Body of pancreas (tissue), 4 donors: ENCODE measurements at regions not wholly inside any gene's neighbourhood (a gene's known extent, or its start where the extent isn't known, plus 50 kb on each side); places are given as distances from the start of the nearest gene placed in this dataset.

ENCODE experiments used
- ATAC-seq: fragments of 150-250 bp; one replicate; pipeline ENCODE4 v1.9.1; 2016
- DNase-seq, 4 donors: peaks; one replicate each; pipeline ENCODE4 v3.0.0-alpha.2; 2019
- H3K27ac ChIP-seq, 4 donors: fragments of 200-600 bp; sonication (generic); 1 replicate in 3 of 4; 2 replicates in 1 of 4; pipeline versions ENCODE4 v1.5.1 to v1.6.1; 2016 to 2019; ENCODE audit warnings: mild to moderate bottlenecking in 1 of 4, mixed read lengths in 1 of 4, moderate library complexity in 1 of 4
- H3K27me3 ChIP-seq, 2 donors: fragments of 200-600 bp; sonication (generic); one replicate each; pipeline ENCODE4 v1.6.0; 2016; ENCODE audit warnings: mild to moderate bottlenecking in 1 of 2
- H3K36me3 ChIP-seq, 2 donors: fragments of 200-600 bp; sonication (generic); replicated peaks in 1 of 2; 2 replicates each; pipeline ENCODE4 v1.5.1; 2016; ENCODE audit warnings: low read depth in 2 of 2; ENCODE audit not compliant: insufficient read depth in 1 of 2
- H3K4me1 ChIP-seq: fragments of 200-600 bp; sonication (generic); one replicate; pipeline ENCODE4 v1.6.0; 2016
- H3K4me3 ChIP-seq, 2 donors: fragments of 200-600 bp; sonication (generic); 1 replicate in 1 of 2; 2 replicates in 1 of 2; pipeline ENCODE4 v1.5.1; 2016 to 2019
- H3K9me3 ChIP-seq, 3 donors: fragments of 200-600 bp; sonication (generic); 1 replicate in 2 of 3; 2 replicates in 1 of 3; pipeline ENCODE4 v1.5.1; 2016
- POLR2A ChIP-seq, 3 donors: fragments of 450-650 bp; IDR thresholded peaks; one replicate each; pipeline ENCODE4 v1.6.1; 2016; ENCODE audit warnings: antibody characterized with exemption in 3 of 3, mild to moderate bottlenecking in 2 of 3
- WGBS, 2 donors: methylation state at CpG; one replicate each; pipeline ENCODE4 v1.1.5; 2017; 5-methylcytosine and 5-hydroxymethylcytosine counted together
- intact Hi-C: fragments of 100-400 bp; cut with DNase I; formaldehyde crosslinking; loops from one replicate; pipeline ENCODE4 v1.15.1; 2023
- TF ChIP-seq, protein P1 (sequence below), 7 experiments: fragments of 450-650 bp in 4 of 7; fragments of 200-600 bp in 3 of 7; sonication (generic) in 3 of 7; IDR thresholded peaks; one replicate each; pipeline ENCODE4 v1.5.1; 2016 to 2019; ENCODE audit warnings: antibody characterized with exemption in 7 of 7

DNA sequence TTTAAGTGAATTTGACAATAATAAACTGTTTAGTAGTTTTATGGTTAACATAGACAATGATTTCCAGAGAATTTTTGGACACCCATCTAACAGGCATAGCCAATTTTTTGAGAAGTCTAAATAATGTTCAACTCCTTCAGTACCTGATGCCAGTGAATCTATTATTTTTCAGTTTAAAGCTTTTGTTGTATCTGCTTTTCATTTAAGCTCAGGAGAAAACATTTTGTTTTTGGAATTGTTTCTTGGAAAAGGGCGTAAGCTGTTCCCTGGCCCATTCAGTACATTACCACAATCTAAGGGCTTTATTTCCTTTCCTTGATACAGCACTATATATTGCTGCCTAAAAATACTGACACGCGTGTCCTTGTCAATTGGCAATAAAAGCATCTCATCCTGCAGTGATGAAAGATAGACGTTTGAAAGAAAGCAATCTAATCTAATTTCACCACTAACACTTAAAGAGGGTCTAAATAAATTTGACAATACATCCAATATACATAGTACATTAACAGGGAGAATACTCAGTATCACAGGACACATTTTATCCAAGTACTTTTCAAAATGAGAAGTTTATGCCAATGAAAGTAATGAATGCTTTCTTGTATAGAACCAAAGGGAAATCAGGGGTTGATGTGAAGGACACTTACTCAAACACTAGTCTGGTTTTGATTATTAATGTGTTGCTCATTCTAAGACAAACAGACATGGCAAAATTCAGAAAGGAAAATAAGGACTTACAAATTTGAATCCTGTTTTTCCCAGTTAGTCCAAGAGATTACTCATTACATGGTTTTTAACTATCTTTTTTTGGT lies 104.2 kb upstream of the LGR5 start:
- intact Hi-C loops = no loop called here

DNA sequence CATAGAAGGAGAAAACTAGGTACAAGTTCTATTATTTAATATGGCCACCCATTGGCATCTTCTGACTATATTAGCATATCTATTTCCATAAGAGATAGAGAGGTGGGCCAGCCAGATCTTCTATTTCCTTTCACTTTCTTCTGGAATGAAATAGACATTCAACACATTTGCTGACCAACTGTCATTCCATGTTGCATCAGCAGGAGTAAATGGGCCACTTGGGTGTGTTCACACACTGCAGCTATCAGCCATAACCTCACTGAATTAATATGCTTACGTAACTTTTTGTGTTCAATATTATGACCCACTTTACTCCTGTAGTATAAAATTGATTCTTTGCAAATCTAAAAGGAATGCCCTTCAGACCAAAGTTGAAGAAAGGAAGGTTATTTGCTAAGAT lies 106.2 kb upstream of the LGR5 start:
- Histone ChIP-seq H3K27me3 (no peaks in the 10 kb centered on the region), H3K4me3 (no peak overlapping the region), H3K9me3 (no peaks in the 10 kb centered on the region), H3K36me3 (no peaks in the 10 kb centered on the region), H3K4me1 (no peaks in the 10 kb centered on the region), H3K27ac (no peak overlapping the region)
- TF ChIP-seq POLR2A (IDR thresholded peaks at IDR 0.05) = no peak
- TF ChIP-seq, protein P1, sequence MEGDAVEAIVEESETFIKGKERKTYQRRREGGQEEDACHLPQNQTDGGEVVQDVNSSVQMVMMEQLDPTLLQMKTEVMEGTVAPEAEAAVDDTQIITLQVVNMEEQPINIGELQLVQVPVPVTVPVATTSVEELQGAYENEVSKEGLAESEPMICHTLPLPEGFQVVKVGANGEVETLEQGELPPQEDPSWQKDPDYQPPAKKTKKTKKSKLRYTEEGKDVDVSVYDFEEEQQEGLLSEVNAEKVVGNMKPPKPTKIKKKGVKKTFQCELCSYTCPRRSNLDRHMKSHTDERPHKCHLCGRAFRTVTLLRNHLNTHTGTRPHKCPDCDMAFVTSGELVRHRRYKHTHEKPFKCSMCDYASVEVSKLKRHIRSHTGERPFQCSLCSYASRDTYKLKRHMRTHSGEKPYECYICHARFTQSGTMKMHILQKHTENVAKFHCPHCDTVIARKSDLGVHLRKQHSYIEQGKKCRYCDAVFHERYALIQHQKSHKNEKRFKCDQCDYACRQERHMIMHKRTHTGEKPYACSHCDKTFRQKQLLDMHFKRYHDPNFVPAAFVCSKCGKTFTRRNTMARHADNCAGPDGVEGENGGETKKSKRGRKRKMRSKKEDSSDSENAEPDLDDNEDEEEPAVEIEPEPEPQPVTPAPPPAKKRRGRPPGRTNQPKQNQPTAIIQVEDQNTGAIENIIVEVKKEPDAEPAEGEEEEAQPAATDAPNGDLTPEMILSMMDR (IDR thresholded peaks at IDR 0.05) = no peak
- DNase-seq (no peak), ATAC-seq (no peak)
- 75 to 91% methylated on average over 1 of the region's 1 CpG for WGBS, 2 donors
- intact Hi-C loops = no loop called here

More for the DNA sequence above, 104.2 kb upstream of the LGR5 start:
- WGBS, 2 donors = 71 to 74% methylated on average over 4 of the region's 4 CpGs
- Histone ChIP-seq H3K4me3 (no peak overlapping the region), H3K9me3 (no peaks in the 10 kb centered on the region), H3K27ac (no peak overlapping the region), H3K36me3 (no peaks in the 10 kb centered on the region), H3K4me1 (no peaks in the 10 kb centered on the region), H3K27me3 (no peaks in the 10 kb centered on the region)
- TF ChIP-seq, protein P1 (IDR thresholded peaks at IDR 0.05) = no peak
- ATAC-seq (no peak), DNase-seq (no peak)

DNA sequence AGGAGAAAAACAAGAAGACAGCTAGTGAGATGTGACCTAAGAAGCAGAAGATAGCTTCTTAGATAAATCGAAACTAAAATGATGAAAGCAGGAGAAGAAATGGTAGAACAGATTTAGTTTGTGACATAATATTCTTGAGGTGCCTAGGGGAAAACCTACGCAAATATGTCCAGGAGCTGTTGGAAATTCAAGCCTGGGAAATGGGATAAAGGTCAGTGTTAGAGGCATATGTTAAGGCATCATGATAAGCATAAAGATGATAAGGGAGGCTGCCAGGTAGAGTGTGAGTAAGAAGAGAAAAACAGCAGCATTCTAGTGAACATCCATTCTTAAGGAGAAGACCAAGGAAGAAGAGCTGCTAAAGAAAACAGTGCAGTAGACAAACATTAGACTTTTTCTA lies 109.6 kb upstream of the LGR5 start:
- H3K4me3 ChIP-seq = no peak overlapping the region
- H3K4me1 ChIP-seq = no peaks in the 10 kb centered on the region
- H3K36me3 ChIP-seq = no peaks in the 10 kb centered on the region
- WGBS, 2 donors = 54% methylated on average over 2 of the region's 2 CpGs
- H3K27ac ChIP-seq = no peak overlapping the region
- no peak for ATAC-seq
- no peaks in the 10 kb centered on the region for H3K9me3 ChIP-seq
- DNase-seq = no peak
- TF ChIP-seq, protein P1 (IDR thresholded peaks at IDR 0.05) = no peak
- no peak for TF ChIP-seq POLR2A (IDR thresholded peaks at IDR 0.05)
- no peaks in the 10 kb centered on the region for H3K27me3 ChIP-seq
- intact Hi-C loops = no loop called here

DNA sequence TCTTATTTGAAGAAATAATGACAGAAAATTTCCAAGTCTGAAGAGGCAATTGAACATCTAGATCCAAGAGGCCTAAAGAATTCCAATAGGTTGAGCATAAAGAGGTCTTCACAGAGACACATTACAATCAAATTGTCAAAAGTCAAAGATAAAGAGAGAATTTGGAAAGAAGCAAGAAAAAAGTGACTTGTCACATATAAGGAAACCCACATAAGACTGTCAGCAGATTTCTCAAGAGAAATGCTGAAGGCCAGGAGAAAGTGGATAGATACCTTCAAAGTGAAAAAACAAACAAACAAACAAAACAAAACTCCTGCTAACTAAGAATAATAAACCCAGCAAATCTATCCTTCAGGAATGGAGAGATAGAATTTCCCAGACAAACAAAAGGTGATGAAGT lies 118.1 kb upstream of the LGR5 start:
- TF ChIP-seq, protein P1 (IDR thresholded peaks at IDR 0.05) = no peak
- no peak for TF ChIP-seq POLR2A (IDR thresholded peaks at IDR 0.05)
- DNase-seq = no peak
- Histone ChIP-seq H3K27ac (no peak overlapping the region), H3K27me3 (no peaks in the 10 kb centered on the region), H3K4me3 (no peak overlapping the region), H3K9me3 (peaks cover 0 to 19% (median 0%) of the 10 kb centered on the region in 3 donors), H3K36me3 (no peaks in the 10 kb centered on the region), H3K4me1 (no peaks in the 10 kb centered on the region)
- ATAC-seq = no peak
- intact Hi-C loops = no loop called here

DNA sequence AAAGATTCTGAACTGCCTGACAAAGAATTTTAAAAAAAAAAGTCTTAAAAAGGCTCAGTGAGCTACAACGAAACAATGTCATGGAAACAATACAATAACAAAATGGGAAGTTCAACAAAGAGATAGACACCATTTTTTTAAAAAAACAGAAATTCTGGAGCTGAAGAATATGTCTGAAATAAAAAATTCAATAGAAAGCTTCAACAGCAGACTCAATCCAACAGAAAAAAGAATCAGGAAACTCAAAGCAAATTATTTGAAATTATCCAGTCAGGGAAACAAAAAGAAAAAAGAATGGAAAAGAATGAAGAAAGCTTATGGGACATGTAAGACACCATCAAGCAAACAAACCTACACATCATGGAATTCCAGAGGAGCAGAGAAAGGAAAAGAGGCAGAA lies 118.5 kb upstream of the LGR5 start:
- no peaks in the 10 kb centered on the region for H3K4me1 ChIP-seq
- H3K9me3 ChIP-seq = peaks cover 0 to 19% (median 0%) of the 10 kb centered on the region in 3 donors
- no peak for ATAC-seq
- DNase-seq = no peak
- no peak overlapping the region for H3K27ac ChIP-seq
- no peaks in the 10 kb centered on the region for H3K36me3 ChIP-seq
- H3K4me3 ChIP-seq = no peak overlapping the region
- 65 to 67% methylated on average over 1 of the region's 1 CpG for WGBS, 2 donors
- H3K27me3 ChIP-seq = no peaks in the 10 kb centered on the region
- TF ChIP-seq, protein P1 (IDR thresholded peaks at IDR 0.05) = no peak
- TF ChIP-seq POLR2A (IDR thresholded peaks at IDR 0.05) = no peak
- intact Hi-C loops = no loop called here
